HL-60 (cell line): ENCODE measurements at regions not wholly inside any gene's neighbourhood (a gene's known extent, or its start where the extent isn't known, plus 50 kb on each side); places are given as distances from the start of the nearest gene placed in this dataset.

Experiments used
- DNase-seq, 2 experiments: peaks; one replicate each; pipeline ENCODE4 v3.0.0-alpha.2; 2010 to 2020; ENCODE audit warnings: low read depth in 1 of 2, low spot score in 1 of 2
- H3K27ac ChIP-seq: fragments of 250-450 bp; sonication (Bioruptor Pico); replicated peaks from 2 replicates; pipeline ENCODE4 v1.5.1; 2020; ENCODE audit warnings: mild to moderate bottlenecking, moderate library complexity
- H3K27me3 ChIP-seq: fragments of 250-450 bp; sonication (Bioruptor Pico); 2 replicates; pipeline ENCODE4 v1.5.1; 2021; ENCODE audit warnings: mild to moderate bottlenecking, moderate library complexity; ENCODE audit not compliant: insufficient read depth, poor library complexity, severe bottlenecking
- H3K4me3 ChIP-seq: replicated peaks from 2 replicates; pipeline ENCODE4 v1.5.1; 2011; ENCODE audit warnings: mild to moderate bottlenecking, control low read depth, low read length; ENCODE audit not compliant: insufficient read depth
- GABPA ChIP-seq: IDR thresholded peaks from 2 replicates; pipeline ENCODE4 v1.6.1; 2012; ENCODE audit warnings: low read depth
- POLR2AphosphoS5 ChIP-seq: IDR thresholded peaks from 2 replicates; pipeline ENCODE4 v1.6.1; 2012; ENCODE audit warnings: low read depth
- SPI1 ChIP-seq: IDR thresholded peaks from 2 replicates; pipeline ENCODE4 v1.6.1; 2012; ENCODE audit warnings: low read depth, mild to moderate bottlenecking, borderline replicate concordance
- TF ChIP-seq, protein P1 (sequence below): IDR thresholded peaks from one replicate; pipeline ENCODE4 v1.5.1; 2011; ENCODE audit warnings: low read length, control low read depth, inconsistent platforms; ENCODE audit not compliant: insufficient read depth
- TF ChIP-seq, protein P2 (sequence below): IDR thresholded peaks from 2 replicates; pipeline ENCODE4 v1.6.1; 2012; ENCODE audit warnings: low read depth; ENCODE audit not compliant: insufficient replicate concordance

DNA sequence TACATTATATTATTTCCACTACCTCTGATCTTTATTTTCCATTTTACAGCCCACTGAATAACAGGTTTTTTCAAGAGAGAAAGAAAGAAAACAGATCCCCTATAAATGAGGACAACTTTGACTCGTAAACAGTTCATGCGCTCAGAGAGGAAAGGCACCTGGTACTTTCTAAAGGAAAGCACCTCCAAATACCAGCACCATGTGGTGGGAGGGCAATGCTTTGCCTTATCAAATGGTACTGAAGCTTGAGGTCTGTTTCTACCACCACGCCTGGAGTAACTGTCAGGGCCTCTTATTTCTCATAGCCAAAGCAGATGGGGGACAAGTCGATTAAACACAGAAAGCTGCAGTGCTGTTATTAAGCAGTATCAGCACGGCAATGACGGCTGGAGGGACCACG lies 510.3 kb upstream of the ZFHX3 start:
- H3K4me3 ChIP-seq: no peak overlapping the region
- H3K27me3 ChIP-seq: no peaks in the 10 kb centered on the region
- TF ChIP-seq, protein P1, sequence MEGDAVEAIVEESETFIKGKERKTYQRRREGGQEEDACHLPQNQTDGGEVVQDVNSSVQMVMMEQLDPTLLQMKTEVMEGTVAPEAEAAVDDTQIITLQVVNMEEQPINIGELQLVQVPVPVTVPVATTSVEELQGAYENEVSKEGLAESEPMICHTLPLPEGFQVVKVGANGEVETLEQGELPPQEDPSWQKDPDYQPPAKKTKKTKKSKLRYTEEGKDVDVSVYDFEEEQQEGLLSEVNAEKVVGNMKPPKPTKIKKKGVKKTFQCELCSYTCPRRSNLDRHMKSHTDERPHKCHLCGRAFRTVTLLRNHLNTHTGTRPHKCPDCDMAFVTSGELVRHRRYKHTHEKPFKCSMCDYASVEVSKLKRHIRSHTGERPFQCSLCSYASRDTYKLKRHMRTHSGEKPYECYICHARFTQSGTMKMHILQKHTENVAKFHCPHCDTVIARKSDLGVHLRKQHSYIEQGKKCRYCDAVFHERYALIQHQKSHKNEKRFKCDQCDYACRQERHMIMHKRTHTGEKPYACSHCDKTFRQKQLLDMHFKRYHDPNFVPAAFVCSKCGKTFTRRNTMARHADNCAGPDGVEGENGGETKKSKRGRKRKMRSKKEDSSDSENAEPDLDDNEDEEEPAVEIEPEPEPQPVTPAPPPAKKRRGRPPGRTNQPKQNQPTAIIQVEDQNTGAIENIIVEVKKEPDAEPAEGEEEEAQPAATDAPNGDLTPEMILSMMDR: no peak
- no peak for TF ChIP-seq GABPA
- no peak for TF ChIP-seq POLR2AphosphoS5
- no peak for TF ChIP-seq SPI1
- TF ChIP-seq, protein P2, sequence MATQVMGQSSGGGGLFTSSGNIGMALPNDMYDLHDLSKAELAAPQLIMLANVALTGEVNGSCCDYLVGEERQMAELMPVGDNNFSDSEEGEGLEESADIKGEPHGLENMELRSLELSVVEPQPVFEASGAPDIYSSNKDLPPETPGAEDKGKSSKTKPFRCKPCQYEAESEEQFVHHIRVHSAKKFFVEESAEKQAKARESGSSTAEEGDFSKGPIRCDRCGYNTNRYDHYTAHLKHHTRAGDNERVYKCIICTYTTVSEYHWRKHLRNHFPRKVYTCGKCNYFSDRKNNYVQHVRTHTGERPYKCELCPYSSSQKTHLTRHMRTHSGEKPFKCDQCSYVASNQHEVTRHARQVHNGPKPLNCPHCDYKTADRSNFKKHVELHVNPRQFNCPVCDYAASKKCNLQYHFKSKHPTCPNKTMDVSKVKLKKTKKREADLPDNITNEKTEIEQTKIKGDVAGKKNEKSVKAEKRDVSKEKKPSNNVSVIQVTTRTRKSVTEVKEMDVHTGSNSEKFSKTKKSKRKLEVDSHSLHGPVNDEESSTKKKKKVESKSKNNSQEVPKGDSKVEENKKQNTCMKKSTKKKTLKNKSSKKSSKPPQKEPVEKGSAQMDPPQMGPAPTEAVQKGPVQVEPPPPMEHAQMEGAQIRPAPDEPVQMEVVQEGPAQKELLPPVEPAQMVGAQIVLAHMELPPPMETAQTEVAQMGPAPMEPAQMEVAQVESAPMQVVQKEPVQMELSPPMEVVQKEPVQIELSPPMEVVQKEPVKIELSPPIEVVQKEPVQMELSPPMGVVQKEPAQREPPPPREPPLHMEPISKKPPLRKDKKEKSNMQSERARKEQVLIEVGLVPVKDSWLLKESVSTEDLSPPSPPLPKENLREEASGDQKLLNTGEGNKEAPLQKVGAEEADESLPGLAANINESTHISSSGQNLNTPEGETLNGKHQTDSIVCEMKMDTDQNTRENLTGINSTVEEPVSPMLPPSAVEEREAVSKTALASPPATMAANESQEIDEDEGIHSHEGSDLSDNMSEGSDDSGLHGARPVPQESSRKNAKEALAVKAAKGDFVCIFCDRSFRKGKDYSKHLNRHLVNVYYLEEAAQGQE: no peak
- DNase-seq: no peak
- no peak overlapping the region for H3K27ac ChIP-seq

DNA sequence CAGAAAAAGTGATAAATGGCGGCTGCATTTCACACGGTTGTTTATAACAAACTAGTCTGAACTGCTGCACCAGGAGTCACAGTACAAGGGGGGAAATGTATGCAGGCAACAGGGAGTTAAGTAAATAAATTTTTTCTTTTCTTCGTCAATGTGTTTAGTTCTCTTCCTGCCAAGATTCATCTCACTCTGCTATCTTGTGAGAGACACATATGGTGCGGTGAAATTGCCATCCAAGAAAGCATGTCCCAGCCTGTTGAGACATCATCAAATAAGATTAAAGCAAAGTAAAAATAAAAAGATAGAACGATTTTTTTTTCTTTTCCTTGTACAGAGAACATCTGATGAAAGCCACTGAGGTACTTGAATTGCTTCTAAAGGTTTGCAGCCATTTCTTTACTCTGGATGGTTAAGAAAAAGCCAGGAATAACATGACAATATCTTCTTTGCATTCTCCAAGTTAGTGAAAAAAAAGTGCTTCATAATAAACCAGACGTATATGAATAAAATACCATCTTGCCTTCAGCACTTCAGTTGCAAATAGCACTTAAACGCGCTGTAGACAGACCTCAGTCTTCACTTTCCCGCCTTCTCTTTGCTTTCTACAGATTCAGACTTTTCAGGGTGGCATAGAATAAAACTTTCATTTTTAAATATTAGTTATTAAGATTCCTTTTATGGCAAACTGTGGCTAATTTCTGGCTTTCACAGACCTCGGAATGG lies 506.2 kb upstream of the ZFHX3 start:
- TF ChIP-seq, protein P1: no peak
- TF ChIP-seq GABPA (no peak), SPI1 (no peak), POLR2AphosphoS5 (no peak)
- TF ChIP-seq, protein P2: no peak
- DNase-seq: no peak
- no peak overlapping the region for H3K4me3 ChIP-seq
- H3K27me3 ChIP-seq: peaks cover 7% of the 10 kb centered on the region
- H3K27ac ChIP-seq: no peak overlapping the region

DNA sequence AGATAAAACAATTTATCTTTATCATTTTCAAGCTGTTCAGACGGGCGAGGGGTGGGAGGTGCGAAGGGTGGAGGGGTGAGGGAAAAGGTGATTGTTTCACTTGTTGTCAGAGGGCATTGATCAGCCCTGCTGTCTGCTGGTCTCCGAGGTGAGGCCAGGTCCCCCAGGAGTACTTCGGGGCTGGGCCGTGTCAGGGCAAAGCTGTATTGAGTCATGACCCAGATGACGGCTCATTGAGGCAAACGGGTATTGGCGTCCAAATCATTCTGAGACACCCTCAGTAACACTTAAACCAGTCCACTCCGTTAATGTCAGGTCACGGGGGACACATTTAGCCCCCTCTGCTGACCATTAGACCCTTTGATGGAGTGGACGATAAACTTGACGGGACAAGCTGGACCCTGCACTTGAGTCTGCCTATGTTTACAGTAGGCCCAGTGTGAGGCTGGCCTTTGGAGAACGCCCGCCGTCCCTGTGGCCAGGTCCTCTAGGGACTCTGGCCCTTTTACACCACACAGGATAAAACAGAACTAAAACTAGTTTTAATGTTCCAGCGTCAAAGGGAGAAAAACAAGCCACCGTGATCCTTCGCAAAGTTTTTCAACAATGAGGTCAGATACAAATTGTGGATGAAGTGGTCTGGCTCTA lies 502.2 kb upstream of the ZFHX3 start:
- TF ChIP-seq, protein P2: no peak
- TF ChIP-seq SPI1 (no peak), GABPA (no peak), POLR2AphosphoS5 (no peak)
- TF ChIP-seq, protein P1: no peak
- Histone ChIP-seq H3K27ac (no peak overlapping the region), H3K4me3 (no peak overlapping the region), H3K27me3 (peaks cover 31% of the 10 kb centered on the region)
- no peak for DNase-seq
